IMR-90 (cell line): ENCODE measurements at regions not wholly inside any gene's neighbourhood (a gene's known extent, or its start where the extent isn't known, plus 50 kb on each side); places are given as distances from the start of the nearest gene placed in this dataset.

Experiments used
- ATAC-seq: fragments of 200-7000 bp; cut with Tn5 transposase; 2 replicates; pipeline ENCODE4 v1.9.1; 2020; ENCODE audit warnings: low read depth, mild to moderate bottlenecking, moderate library complexity
- BruUV-seq: library from RNA; stranded (reverse); fragments of 400-500 nt; replicated peaks from 2 replicates; lab custom pipeline; 2021; lab: Mats Ljungman, UMichigan
- CTCF ChIA-PET: fragments of 300-600 bp; formaldehyde crosslinking; extraction: SDS; loops from one replicate; lab custom pipeline; 2021; ENCODE audit warnings: antibody characterized with exemption; lab: Yijun Ruan, JAX
- POLR2A ChIA-PET: fragments of 300-600 bp; sonication (Branson Sonifier 250); formaldehyde crosslinking; loops from one replicate; lab custom pipeline; 2022; ENCODE audit warnings: antibody characterized with exemption; ENCODE audit not compliant: unreplicated experiment; lab: Charles Lee
- DNase-seq: peaks from one replicate; pipeline ENCODE4 v3.0.0; 2013
- H2AFZ ChIP-seq: replicated peaks from 2 replicates; pipeline ENCODE3; 2013; ENCODE audit warnings: low read length, mild to moderate bottlenecking; ENCODE audit not compliant: poor library complexity
- H2AK5ac ChIP-seq: 2 replicates; pipeline ENCODE4 v1.6.1; 2013; ENCODE audit warnings: low read depth, low read length, inconsistent platforms
- H2AK9ac ChIP-seq: replicated peaks from 2 replicates; pipeline ENCODE3; 2013; ENCODE audit warnings: mild to moderate bottlenecking, low read depth, low read length, moderate library complexity; ENCODE audit not compliant: poor library complexity
- H2BK120ac ChIP-seq: 2 replicates; pipeline ENCODE4 v1.6.1; 2013; ENCODE audit warnings: low read depth, low read length, inconsistent platforms
- H2BK15ac ChIP-seq: 3 replicates; pipeline ENCODE4 v1.6.1; 2013; ENCODE audit warnings: low read depth, low read length, inconsistent platforms
- H2BK20ac ChIP-seq: 2 replicates; pipeline ENCODE4 v1.6.1; 2013; ENCODE audit warnings: low read depth, mild to moderate bottlenecking, inconsistent platforms, low read length, moderate library complexity
- H2BK5ac ChIP-seq: 2 replicates; pipeline ENCODE4 v1.6.1; 2013; ENCODE audit warnings: mild to moderate bottlenecking, low read depth, low read length, inconsistent platforms; ENCODE audit not compliant: poor library complexity, severe bottlenecking
- H3K14ac ChIP-seq: replicated peaks from 2 replicates; pipeline ENCODE4 v1.6.1; 2013; ENCODE audit warnings: low read depth, low read length, inconsistent platforms
- H3K18ac ChIP-seq: 2 replicates; pipeline ENCODE4 v1.6.1; 2013; ENCODE audit warnings: low read depth, low read length, control low read depth
- H3K23ac ChIP-seq: 2 replicates; pipeline ENCODE4 v1.6.1; 2013; ENCODE audit warnings: low read depth, low read length, inconsistent platforms
- H3K27ac ChIP-seq: 2 replicates; pipeline ENCODE4 v1.5.1; 2013; ENCODE audit warnings: mild to moderate bottlenecking, control low read depth, low read length; ENCODE audit not compliant: insufficient read depth
- H3K27me3 ChIP-seq: 2 replicates; pipeline ENCODE4 v1.6.1; 2013; ENCODE audit warnings: low read length; ENCODE audit not compliant: control insufficient read depth, insufficient read depth
- H3K36me3 ChIP-seq: 2 replicates; pipeline ENCODE4 v1.6.1; 2013; ENCODE audit warnings: low read length, mixed read lengths; ENCODE audit not compliant: control insufficient read depth, insufficient read depth
- H3K4ac ChIP-seq: 2 replicates; pipeline ENCODE4 v1.6.1; 2013; ENCODE audit warnings: low read depth, low read length, inconsistent platforms
- H3K4me1 ChIP-seq: 2 replicates; pipeline ENCODE4 v1.6.1; 2013; ENCODE audit warnings: low read length, mixed read lengths; ENCODE audit not compliant: control insufficient read depth, insufficient read depth
- H3K4me2 ChIP-seq: 2 replicates; pipeline ENCODE4 v1.6.1; 2013; ENCODE audit warnings: low read depth, mild to moderate bottlenecking, control low read depth, low read length, moderate library complexity
- H3K4me3 ChIP-seq: 2 replicates; pipeline ENCODE4 v1.5.1; 2013; ENCODE audit warnings: low read depth, mild to moderate bottlenecking, control low read depth, low read length, moderate library complexity; ENCODE audit not compliant: insufficient read depth
- H3K56ac ChIP-seq: 2 replicates; pipeline ENCODE4 v1.6.1; 2013; ENCODE audit warnings: low read length, inconsistent platforms; ENCODE audit not compliant: insufficient read depth; ENCODE audit errors: extremely low read depth
- H3K79me1 ChIP-seq, 2 experiments: 2 replicates each; pipeline ENCODE4 v1.6.1; 2013; ENCODE audit warnings: low read length in 2 of 2, inconsistent platforms in 1 of 2, low read depth in 1 of 2
- H3K9ac ChIP-seq: 2 replicates; pipeline ENCODE4 v1.6.1; 2013; ENCODE audit warnings: low read depth, low read length, control low read depth
- H3K9me1 ChIP-seq: 2 replicates; pipeline ENCODE4 v1.6.1; 2013; ENCODE audit warnings: low read length, inconsistent platforms; ENCODE audit not compliant: insufficient read depth
- H3K9me3 ChIP-seq: 2 replicates; pipeline ENCODE4 v1.6.1; 2013; ENCODE audit warnings: low read length; ENCODE audit not compliant: control insufficient read depth, insufficient read depth
- H4K20me1 ChIP-seq: 2 replicates; pipeline ENCODE4 v1.6.1; 2013; ENCODE audit warnings: low read length, inconsistent platforms; ENCODE audit not compliant: insufficient read depth
- H4K5ac ChIP-seq: 2 replicates; pipeline ENCODE4 v1.6.1; 2013; ENCODE audit warnings: mild to moderate bottlenecking, low read depth, low read length, control low read depth
- H4K8ac ChIP-seq, 2 experiments: 2 replicates each; pipeline ENCODE4 v1.6.1; 2013; ENCODE audit warnings: low read depth in 2 of 2, low read length in 2 of 2, control low read depth in 1 of 2, inconsistent platforms in 1 of 2
- H4K91ac ChIP-seq: 2 replicates; pipeline ENCODE4 v1.6.1; 2013; ENCODE audit warnings: low read depth, low read length, inconsistent platforms; ENCODE audit not compliant: insufficient read depth
- RAD21 ChIP-seq: IDR thresholded peaks from 2 replicates; pipeline ENCODE4 v1.6.1; 2012; ENCODE audit warnings: low read length, improper control_type of control experiment
- WGBS, 2 experiments: methylation state at CpG; one replicate each; pipeline versions ENCODE4 v1.1.5 to v1.1.7; 2013; ENCODE audit warnings: missing lambda C conversion rate in 2 of 2; ENCODE audit not compliant: insufficient read length in 1 of 2; ENCODE audit errors: extremely low coverage in 2 of 2; 5-methylcytosine and 5-hydroxymethylcytosine counted together
- dilution Hi-C: fragments of 300-500 bp; cut with HindIII; formaldehyde crosslinking; loops from one replicate; pipeline ENCODE4 v1.14.3; 2018; ENCODE audit warnings: low sequenced_read_pairs; ENCODE audit not compliant: unreplicated experiment
- in situ Hi-C: fragments of 300-500 bp; cut with MboI; formaldehyde crosslinking; loops from 3 replicates; pipeline ENCODE4 v1.14.3; 2019; ENCODE audit warnings: low sequenced_read_pairs, inconsistent platforms, mixed read lengths
- intact Hi-C: fragments of 100-400 bp; cut with micrococcal nuclease; formaldehyde crosslinking; loops from 2 replicates; pipeline ENCODE4 v1.10.0; 2022

GRCh38 chr18:52216666-52217065 lies 123.3 kb upstream of the DCC start:
- Histone ChIP-seq H3K27me3 (no peaks in the 10 kb centered on the region), H2AK5ac (no peak overlapping the region), H3K79me1 (no peaks in the 10 kb centered on the region), H2BK20ac (no peak overlapping the region), H3K23ac (no peak overlapping the region), H3K4me1 (no peaks in the 10 kb centered on the region), H4K20me1 (no peaks in the 10 kb centered on the region), H3K14ac (no peak overlapping the region), H2AFZ (no peak overlapping the region), H3K4ac (no peak overlapping the region), H3K4me3 (no peak overlapping the region), H3K56ac (no peak overlapping the region), H2BK120ac (no peak overlapping the region), H3K36me3 (no peaks in the 10 kb centered on the region), H2BK5ac (no peak overlapping the region), H3K9me3 (peaks cover 13% of the 10 kb centered on the region), H4K91ac (no peak overlapping the region), H4K8ac (no peak overlapping the region), H4K5ac (no peak overlapping the region), H3K27ac (no peak overlapping the region), H3K18ac (no peak overlapping the region), H3K4me2 (no peak overlapping the region), H3K9ac (no peak overlapping the region), H2BK15ac (no peak overlapping the region), H3K9me1 (no peaks in the 10 kb centered on the region), H2AK9ac (no peak overlapping the region)
- ChIA-PET CTCF (no interaction called here), POLR2A (no interaction called here)
- in situ Hi-C loops (no loop called here), intact Hi-C loops (no loop called here), dilution Hi-C loops (no loop called here)
- no peak for TF ChIP-seq RAD21
- no TSS peak for BruUV-seq
- WGBS, 2 experiments = no CpG with 5 or more reads among the region's 1 CpG
- no peak for DNase-seq
- no peak for ATAC-seq
